Suprapubic skin (tissue), 3 donors: ENCODE measurements at regions not wholly inside any gene's neighbourhood (a gene's known extent, or its start where the extent isn't known, plus 50 kb on each side); places are given as distances from the start of the nearest gene placed in this dataset.

Source experiments
- EP300 ChIP-seq: sonication (generic); formaldehyde crosslinking; IDR thresholded peaks from one replicate; pipeline ENCODE4 v1.6.1; 2017; ENCODE audit warnings: antibody characterized with exemption
- POLR2A ChIP-seq, 2 donors: fragments of 450-650 bp; IDR thresholded peaks; one replicate each; pipeline ENCODE4 v1.6.1; 2017; ENCODE audit warnings: antibody characterized with exemption in 2 of 2, mild to moderate bottlenecking in 2 of 2, moderate library complexity in 2 of 2
- TF ChIP-seq, protein P1 (sequence below), 2 donors: fragments of 200-600 bp in 1 of 2; fragments of 450-650 bp in 1 of 2; sonication (generic) in 1 of 2; IDR thresholded peaks; one replicate each; pipeline ENCODE4 v1.5.1; 2016 to 2019; ENCODE audit warnings: antibody characterized with exemption in 2 of 2, mild to moderate bottlenecking in 1 of 2, moderate library complexity in 1 of 2

DNA sequence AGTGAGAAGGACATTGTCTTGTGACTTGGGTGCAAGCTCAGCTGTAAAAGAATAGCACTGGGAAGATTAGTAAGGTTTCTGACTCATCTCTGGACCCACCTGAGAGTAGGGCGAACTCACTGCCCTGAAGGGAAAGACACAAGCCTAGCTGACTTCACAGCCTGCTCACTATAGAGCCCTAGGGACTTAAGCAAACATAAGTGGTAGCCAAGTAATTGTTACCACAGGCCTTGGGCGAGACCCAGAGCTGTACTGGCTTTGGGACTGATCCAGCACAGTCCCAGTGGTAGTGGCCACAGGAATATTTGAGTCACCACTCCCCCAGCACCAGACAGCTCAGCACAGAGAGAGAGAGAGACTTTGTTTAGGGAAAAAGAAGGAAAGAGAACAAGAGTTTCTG is 429.9 kb downstream of the TBL1XR1 start:
- TF ChIP-seq, protein P1, sequence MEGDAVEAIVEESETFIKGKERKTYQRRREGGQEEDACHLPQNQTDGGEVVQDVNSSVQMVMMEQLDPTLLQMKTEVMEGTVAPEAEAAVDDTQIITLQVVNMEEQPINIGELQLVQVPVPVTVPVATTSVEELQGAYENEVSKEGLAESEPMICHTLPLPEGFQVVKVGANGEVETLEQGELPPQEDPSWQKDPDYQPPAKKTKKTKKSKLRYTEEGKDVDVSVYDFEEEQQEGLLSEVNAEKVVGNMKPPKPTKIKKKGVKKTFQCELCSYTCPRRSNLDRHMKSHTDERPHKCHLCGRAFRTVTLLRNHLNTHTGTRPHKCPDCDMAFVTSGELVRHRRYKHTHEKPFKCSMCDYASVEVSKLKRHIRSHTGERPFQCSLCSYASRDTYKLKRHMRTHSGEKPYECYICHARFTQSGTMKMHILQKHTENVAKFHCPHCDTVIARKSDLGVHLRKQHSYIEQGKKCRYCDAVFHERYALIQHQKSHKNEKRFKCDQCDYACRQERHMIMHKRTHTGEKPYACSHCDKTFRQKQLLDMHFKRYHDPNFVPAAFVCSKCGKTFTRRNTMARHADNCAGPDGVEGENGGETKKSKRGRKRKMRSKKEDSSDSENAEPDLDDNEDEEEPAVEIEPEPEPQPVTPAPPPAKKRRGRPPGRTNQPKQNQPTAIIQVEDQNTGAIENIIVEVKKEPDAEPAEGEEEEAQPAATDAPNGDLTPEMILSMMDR (IDR thresholded peaks at IDR 0.05), result no peak
- TF ChIP-seq POLR2A (IDR thresholded peaks at IDR 0.05) (no peak), EP300 (no peak)
